Activated CD8-positive, alpha-beta T cell treated with anti-CD3 and anti-CD28 coated beads for 36 hours (primary cell): ENCODE measurements at regions not wholly inside any gene's neighbourhood (a gene's known extent, or its start where the extent isn't known, plus 50 kb on each side); places are given as distances from the start of the nearest gene placed in this dataset.

ENCODE experiments used
- ATAC-seq: fragments of 200-7000 bp; cut with Tn5 transposase; one replicate; pipeline ENCODE4 v1.10.0; 2021; ENCODE audit warnings: mild to moderate bottlenecking, moderate library complexity
- CTCF ChIA-PET: fragments of 350-600 bp; sonication (Branson Sonifier 250); formaldehyde crosslinking; loops from one replicate; lab custom pipeline; 2021; ENCODE audit warnings: antibody characterized with exemption; lab: Charles Lee
- POLR2A ChIA-PET: fragments of 350-600 bp; sonication (Branson Sonifier 250); formaldehyde crosslinking; loops from one replicate; lab custom pipeline; 2021; ENCODE audit warnings: antibody characterized with exemption; lab: Charles Lee
- DNase-seq: peaks from one replicate; pipeline ENCODE4 v3.0.0-alpha.2; 2020
- H3K27ac Mint-ChIP-seq: one replicate; pipeline ENCODE4 v1.8.0; 2021; ENCODE audit warnings: mild to moderate bottlenecking, mixed read lengths
- H3K27me3 Mint-ChIP-seq: one replicate; pipeline ENCODE4 v1.8.0; 2021; ENCODE audit warnings: mixed read lengths
- H3K36me3 Mint-ChIP-seq: one replicate; pipeline ENCODE4 v1.8.0; 2021; ENCODE audit warnings: low read depth, mixed read lengths
- H3K4me1 Mint-ChIP-seq: one replicate; pipeline ENCODE4 v1.8.0; 2021; ENCODE audit warnings: low read depth, mixed read lengths
- H3K4me3 Mint-ChIP-seq: one replicate; pipeline ENCODE4 v1.8.0; 2021; ENCODE audit warnings: mild to moderate bottlenecking, moderate library complexity, mixed read lengths
- H3K9me3 Mint-ChIP-seq: one replicate; pipeline ENCODE4 v1.8.0; 2021; ENCODE audit warnings: mixed read lengths
- CTCF ChIP-seq: fragments of 200-600 bp; IDR thresholded peaks from one replicate; pipeline ENCODE4 v1.8.0; 2022; ENCODE audit warnings: antibody characterized with exemption, mild to moderate bottlenecking
- intact Hi-C: fragments of 100-400 bp; cut with micrococcal nuclease; formaldehyde crosslinking; loops from one replicate; pipeline ENCODE4 v1.10.0; 2022

DNA sequence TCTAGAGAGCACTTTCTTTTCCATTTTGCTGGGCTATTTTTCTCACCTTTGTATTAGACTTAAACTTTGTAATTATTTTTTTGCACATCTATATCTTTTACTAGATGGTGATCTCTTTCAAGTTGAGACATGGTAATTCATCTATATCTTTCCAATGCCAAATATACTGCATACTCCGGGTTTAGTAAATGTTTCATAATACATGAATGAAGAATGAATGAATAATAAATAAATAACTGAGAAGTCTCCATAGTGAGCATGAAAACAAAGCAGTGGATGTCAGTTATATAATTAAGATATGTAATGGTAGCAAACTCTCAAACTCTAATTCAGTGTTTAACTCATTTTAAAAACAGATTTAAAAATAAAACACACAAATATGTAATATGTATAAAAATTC is 342.5 kb upstream of the KITLG start:
- Mint-ChIP-seq H3K27ac (no peak overlapping the region), H3K9me3 (no peaks in the 10 kb centered on the region), H3K4me3 (no peak overlapping the region), H3K4me1 (no peaks in the 10 kb centered on the region), H3K36me3 (no peaks in the 10 kb centered on the region), H3K27me3 (no peaks in the 10 kb centered on the region)
- ChIA-PET POLR2A (no interaction called here), CTCF (no interaction called here)
- DNase-seq (no peak), ATAC-seq (no peak)
- intact Hi-C loops: no loop called here
- no peak for TF ChIP-seq CTCF

GRCh38 chr12:88921890-88922532 is 341.7 kb upstream of the KITLG start:
- Mint-ChIP-seq H3K9me3 (no peaks in the 10 kb centered on the region), H3K27me3 (no peaks in the 10 kb centered on the region), H3K4me3 (no peak overlapping the region), H3K27ac (no peak overlapping the region), H3K36me3 (no peaks in the 10 kb centered on the region), H3K4me1 (no peaks in the 10 kb centered on the region)
- CTCF ChIA-PET: no interaction called here
- POLR2A ChIA-PET: no interaction called here
- TF ChIP-seq CTCF: no peak
- DNase-seq (no peak), ATAC-seq (no peak)
- intact Hi-C loops: no loop called here

GRCh38 chr12:88921434-88921833 is 341.2 kb upstream of the KITLG start:
- H3K9me3 Mint-ChIP-seq: no peaks in the 10 kb centered on the region
- POLR2A ChIA-PET: no interaction called here
- H3K27ac Mint-ChIP-seq: no peak overlapping the region
- no peaks in the 10 kb centered on the region for H3K27me3 Mint-ChIP-seq
- no peak for TF ChIP-seq CTCF
- ATAC-seq: no peak
- CTCF ChIA-PET: no interaction called here
- no peaks in the 10 kb centered on the region for H3K4me1 Mint-ChIP-seq
- DNase-seq: no peak
- intact Hi-C loops: no loop called here
- H3K36me3 Mint-ChIP-seq: no peaks in the 10 kb centered on the region
- no peak overlapping the region for H3K4me3 Mint-ChIP-seq

DNA sequence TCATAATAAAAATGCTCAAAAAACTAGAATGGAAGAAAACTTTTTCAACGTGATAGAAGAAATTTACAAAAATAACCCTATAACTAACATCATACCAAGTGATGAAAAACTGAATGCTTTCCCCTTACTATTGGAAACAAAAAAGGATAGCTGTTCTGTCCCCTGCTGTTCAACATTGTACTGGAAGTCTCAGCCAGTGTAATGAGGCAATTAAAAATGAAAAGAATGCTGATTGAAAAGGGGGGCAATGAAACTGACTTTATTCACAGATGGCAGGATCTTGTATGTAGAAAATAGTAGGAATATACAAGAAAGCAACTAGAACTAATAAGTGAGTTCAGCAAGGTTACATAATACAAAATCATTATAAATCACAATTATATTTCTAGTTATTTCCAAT is 337.9 kb upstream of the KITLG start:
- Mint-ChIP-seq H3K4me1 (no peaks in the 10 kb centered on the region), H3K36me3 (no peaks in the 10 kb centered on the region), H3K9me3 (peaks cover 12% of the 10 kb centered on the region), H3K27ac (no peak overlapping the region), H3K27me3 (no peaks in the 10 kb centered on the region), H3K4me3 (no peak overlapping the region)
- ATAC-seq (no peak), DNase-seq (no peak)
- POLR2A ChIA-PET: no interaction called here
- intact Hi-C loops: no loop called here
- CTCF ChIA-PET: no interaction called here
- no peak for TF ChIP-seq CTCF

- DNase-seq (no peak), ATAC-seq (no peak)
- Mint-ChIP-seq H3K4me1 (no peaks in the 10 kb centered on the region), H3K9me3 (peaks cover 14% of the 10 kb centered on the region), H3K36me3 (no peaks in the 10 kb centered on the region), H3K27me3 (no peaks in the 10 kb centered on the region), H3K27ac (no peak overlapping the region), H3K4me3 (no peak overlapping the region)
- ChIA-PET CTCF (no interaction called here), POLR2A (no interaction called here)
- intact Hi-C loops: no loop called here
- TF ChIP-seq CTCF: no peak
These were observed 334.7 kb upstream of the KITLG start for GRCh38 chr12:88914967-88915366.
